ENCODE measurements at regions not wholly inside any gene's neighbourhood (a gene's known extent, or its start where the extent isn't known, plus 50 kb on each side); places are given as distances from the start of the nearest gene placed in this dataset.

GRCh38 chr14:65864549-65864948 lies 452.0 kb downstream of the FUT8 start:
- DNase-seq (ENCODE audit: extremely low read depth in 1 of 11, low read depth in 9 of 11, low spot score in 4 of 11): no peak

- DNase-seq (ENCODE audit: extremely low read depth in 1 of 11, low read depth in 9 of 11, low spot score in 4 of 11): no peak
These were observed 452.5 kb downstream of the FUT8 start for GRCh38 chr14:65864984-65865383.

GRCh38 chr14:65866448-65866847 lies 453.9 kb downstream of the FUT8 start:
- DNase-seq (ENCODE audit: extremely low read depth in 1 of 11, low read depth in 9 of 11, low spot score in 4 of 11): no peak

- no peak for DNase-seq (ENCODE audit: extremely low read depth in 1 of 11, low read depth in 9 of 11, low spot score in 4 of 11)
These were observed 454.4 kb downstream of the FUT8 start for GRCh38 chr14:65866886-65867285.

- DNase-seq (ENCODE audit: extremely low read depth in 1 of 11, low read depth in 9 of 11, low spot score in 4 of 11): no peak
These were observed 454.8 kb downstream of the FUT8 start for GRCh38 chr14:65867333-65867732.

GRCh38 chr14:65872536-65872935 lies 460.0 kb downstream of the FUT8 start:
- no peak for DNase-seq (ENCODE audit: extremely low read depth in 1 of 11, low read depth in 9 of 11, low spot score in 4 of 11)

GRCh38 chr14:65877166-65877565 lies 464.6 kb downstream of the FUT8 start:
- DNase-seq (ENCODE audit: extremely low read depth in 1 of 11, low read depth in 9 of 11, low spot score in 4 of 11): no peak

GRCh38 chr14:65877624-65878023 lies 465.1 kb downstream of the FUT8 start:
- DNase-seq (ENCODE audit: extremely low read depth in 1 of 11, low read depth in 9 of 11, low spot score in 4 of 11): no peak

- DNase-seq (ENCODE audit: extremely low read depth in 1 of 11, low read depth in 9 of 11, low spot score in 4 of 11): no peak
These were observed 466.1 kb downstream of the FUT8 start for GRCh38 chr14:65878586-65878985.

- no peak for DNase-seq (ENCODE audit: extremely low read depth in 1 of 11, low read depth in 9 of 11, low spot score in 4 of 11)
These were observed 466.9 kb downstream of the FUT8 start for GRCh38 chr14:65879248-65880009.

GRCh38 chr14:65880507-65880906 lies 468.0 kb downstream of the FUT8 start:
- DNase-seq (ENCODE audit: extremely low read depth in 1 of 11, low read depth in 9 of 11, low spot score in 4 of 11): no peak

- no peak for DNase-seq (ENCODE audit: extremely low read depth in 1 of 11, low read depth in 9 of 11, low spot score in 4 of 11)
These were observed 469.1 kb downstream of the FUT8 start for GRCh38 chr14:65881642-65882041.

GRCh38 chr14:65888677-65889076 lies 476.1 kb downstream of the FUT8 start:
- no peak for DNase-seq (ENCODE audit: extremely low read depth in 1 of 11, low read depth in 9 of 11, low spot score in 4 of 11)

GRCh38 chr14:65892315-65892714 lies 479.8 kb downstream of the FUT8 start:
- no peak for DNase-seq (ENCODE audit: extremely low read depth in 1 of 11, low read depth in 9 of 11, low spot score in 4 of 11)

GRCh38 chr14:65900164-65900563 lies 487.6 kb downstream of the FUT8 start:
- no peak for DNase-seq (ENCODE audit: extremely low read depth in 1 of 11, low read depth in 9 of 11, low spot score in 4 of 11)

- no peak for DNase-seq (ENCODE audit: extremely low read depth in 1 of 11, low read depth in 9 of 11, low spot score in 4 of 11)
These were observed 489.1 kb downstream of the FUT8 start for GRCh38 chr14:65901595-65901994.

GRCh38 chr14:65904988-65905387 lies 492.5 kb downstream of the FUT8 start:
- DNase-seq (ENCODE audit: extremely low read depth in 1 of 11, low read depth in 9 of 11, low spot score in 4 of 11): no peak

GRCh38 chr14:65906344-65906743 lies 493.8 kb downstream of the FUT8 start:
- DNase-seq (ENCODE audit: extremely low read depth in 1 of 11, low read depth in 9 of 11, low spot score in 4 of 11): no peak

- no peak for DNase-seq (ENCODE audit: extremely low read depth in 1 of 11, low read depth in 9 of 11, low spot score in 4 of 11)
These were observed 494.4 kb downstream of the FUT8 start for GRCh38 chr14:65906948-65907347.

GRCh38 chr14:65910108-65910786 lies 497.7 kb downstream of the FUT8 start:
- no peak for DNase-seq (ENCODE audit: extremely low read depth in 1 of 11, low read depth in 9 of 11, low spot score in 4 of 11)

GRCh38 chr14:65915125-65915524 lies 502.6 kb downstream of the FUT8 start:
- no peak for DNase-seq (ENCODE audit: extremely low read depth in 1 of 11, low read depth in 9 of 11, low spot score in 4 of 11)

All from renal cortex interstitium (tissue), 11 donors.